ENCODE measurements at regions not wholly inside any gene's neighbourhood (a gene's known extent, or its start where the extent isn't known, plus 50 kb on each side); places are given as distances from the start of the nearest gene placed in this dataset.

GRCh38 chr2:43164686-43165085 lies 61.7 kb downstream of the ZFP36L2 start:
- Histone ChIP-seq H3K4me1 (replicated peaks; ENCODE audit: insufficient read depth) (peaks cover 53% of the 10 kb centered on the region), H3K79me2 (ENCODE audit: low read depth) (no peaks in the 10 kb centered on the region), H3K9me2 (ENCODE audit: insufficient read depth) (no peaks in the 10 kb centered on the region), H3K36me3 (ENCODE audit: low read depth) (no peaks in the 10 kb centered on the region), H3F3A (ENCODE audit: insufficient read depth, low read depth) (peaks cover 47% of the 10 kb centered on the region), H4K20me1 (ENCODE audit: insufficient read depth) (no peaks in the 10 kb centered on the region), H2AFZ (no peak overlapping the region), H3K27me3 (ENCODE audit: insufficient read depth, low read depth) (no peaks in the 10 kb centered on the region), H3K4me2 (no peak overlapping the region), H3K27ac (no peak overlapping the region), H3K9me3 (ENCODE audit: insufficient read depth, low read depth) (no peaks in the 10 kb centered on the region), H3K4me3 (no peak overlapping the region)
- no TSS peak for BruUV-seq (replicated peaks)
- TF ChIP-seq CTCF (conservative IDR thresholded peaks at IDR 0.05), result no peak
- peak in 1 of 2 experiments; percentile 21 for DNase-seq
- intact Hi-C loops (cut with micrococcal nuclease; ENCODE audit: unreplicated experiment), result no loop called here
- CTCF ChIA-PET, result no interaction called here
- POLR2A ChIA-PET (ENCODE audit: unreplicated experiment), result no interaction called here

- H3K9me2 ChIP-seq (ENCODE audit: insufficient read depth), result no peaks in the 10 kb centered on the region
- POLR2A ChIA-PET (ENCODE audit: unreplicated experiment), result interaction anchor here (0.6 to 0.7 kb wide), 3 partner anchors 35 to 1025 kb away, joined by 3 to 5 read pairs (median 5); no protein-coding TSS in a partner anchor
- no peaks in the 10 kb centered on the region for H3K36me3 ChIP-seq (ENCODE audit: low read depth)
- H4K20me1 ChIP-seq (ENCODE audit: insufficient read depth), result no peaks in the 10 kb centered on the region
- H2AFZ ChIP-seq, result no peak overlapping the region
- TF ChIP-seq EZH2 (IDR thresholded peaks at IDR 0.05; ENCODE audit: low read depth) (no peak), CTCF (conservative IDR thresholded peaks at IDR 0.05) (no peak)
- CTCF ChIA-PET, result interaction anchor here (0.6 kb wide), 2 partner anchors 139 to 442 kb away, joined by 3 to 11 read pairs; no protein-coding TSS in a partner anchor
- intact Hi-C loops (cut with micrococcal nuclease; ENCODE audit: unreplicated experiment), result no loop called here
- H3K27ac ChIP-seq, result no peak overlapping the region
- peak in 1 of 2 experiments; percentile 25 for DNase-seq
- H3K79me2 ChIP-seq (ENCODE audit: low read depth), result no peaks in the 10 kb centered on the region
- no peaks in the 10 kb centered on the region for H3K9me3 ChIP-seq (ENCODE audit: insufficient read depth, low read depth)
- H3K4me3 ChIP-seq, result no peak overlapping the region
- H3K4me2 ChIP-seq, result no peak overlapping the region
- H3K27me3 ChIP-seq (ENCODE audit: insufficient read depth, low read depth), result no peaks in the 10 kb centered on the region
- peaks cover 53% of the 10 kb centered on the region for H3K4me1 ChIP-seq (replicated peaks; ENCODE audit: insufficient read depth)
- H3F3A ChIP-seq (ENCODE audit: insufficient read depth, low read depth), result peaks cover 48% of the 10 kb centered on the region
- BruUV-seq (replicated peaks), result no TSS peak
These were observed 62.7 kb downstream of the ZFP36L2 start for GRCh38 chr2:43163584-43164270.

GRCh38 chr2:43162511-43162776 lies 64.0 kb downstream of the ZFP36L2 start:
- no peak overlapping the region for H3K4me3 ChIP-seq
- no peak for TF ChIP-seq CTCF (conservative IDR thresholded peaks at IDR 0.05)
- TF ChIP-seq EZH2 (IDR thresholded peaks at IDR 0.05; ENCODE audit: low read depth), result no peak
- no peaks in the 10 kb centered on the region for H3K27me3 ChIP-seq (ENCODE audit: insufficient read depth, low read depth)
- no peaks in the 10 kb centered on the region for H3K36me3 ChIP-seq (ENCODE audit: low read depth)
- POLR2A ChIA-PET (ENCODE audit: unreplicated experiment), result interaction anchor here (0.6 kb wide), 1 partner anchor 29 kb away, joined by 3 read pairs; no protein-coding TSS in a partner anchor
- no peak overlapping the region for H3K27ac ChIP-seq
- no peaks in the 10 kb centered on the region for H4K20me1 ChIP-seq (ENCODE audit: insufficient read depth)
- no peaks in the 10 kb centered on the region for H3K9me2 ChIP-seq (ENCODE audit: insufficient read depth)
- H3K79me2 ChIP-seq (ENCODE audit: low read depth), result no peaks in the 10 kb centered on the region
- intact Hi-C loops (cut with micrococcal nuclease; ENCODE audit: unreplicated experiment), result no loop called here
- no peak overlapping the region for H2AFZ ChIP-seq
- H3K9me3 ChIP-seq (ENCODE audit: insufficient read depth, low read depth), result no peaks in the 10 kb centered on the region
- no peak for DNase-seq
- CTCF ChIA-PET, result no interaction called here
- no TSS peak for BruUV-seq (replicated peaks)
- peaks cover 53% of the 10 kb centered on the region for H3K4me1 ChIP-seq (replicated peaks; ENCODE audit: insufficient read depth)
- no peak overlapping the region for H3K4me2 ChIP-seq
- peaks cover 53% of the 10 kb centered on the region for H3F3A ChIP-seq (ENCODE audit: insufficient read depth, low read depth)

Data from PC-9 (cell line).